A549 (cell line): ENCODE measurements at regions not wholly inside any gene's neighbourhood (a gene's known extent, or its start where the extent isn't known, plus 50 kb on each side); places are given as distances from the start of the nearest gene placed in this dataset.

ENCODE experiments used
- ATAC-seq, 2 experiments: fragments of 200-7000 bp in 1 of 2; fragments of >200 bp in 1 of 2; cut with Nextera tagmentation in 1 of 2; cut with Tn5 transposase in 1 of 2; 3 replicates each; pipeline versions ENCODE4 v1.8.0 to v1.9.1; 2018 to 2020; ENCODE audit warnings: mild to moderate bottlenecking in 1 of 2, moderate library complexity in 1 of 2
- CTCF ChIA-PET: fragments of 300-600 bp; sonication (Branson Sonifier 250); formaldehyde crosslinking; extraction: SDS; loops from one replicate; lab custom pipeline; 2021; ENCODE audit warnings: antibody characterized with exemption, inconsistent platforms; lab: Yijun Ruan, JAX
- POLR2A ChIA-PET: fragments of 350-600 bp; formaldehyde crosslinking; extraction: SDS; loops from one replicate; lab custom pipeline; 2021; ENCODE audit warnings: antibody characterized with exemption, inconsistent platforms; lab: Yijun Ruan, JAX
- DNase-seq, 2 experiments: peaks; one replicate each; pipeline versions ENCODE4 v3.0.0 to v3.0.0-alpha.2; 2011 to 2016; ENCODE audit warnings: low read depth in 1 of 2, low spot score in 1 of 2
- FAIRE-seq: peaks from 2 replicates; lab custom pipeline; 2011; peaks lifted over from hg19 to GRCh38; lab: Jason Lieb, UNC
- H3K27ac ChIP-seq, 2 experiments: fragments of >200 bp; sonication (Bioruptor Twin); formaldehyde crosslinking; 3 replicates each; pipeline ENCODE4 v1.5.1; 2016 to 2017
- H3K4me1 ChIP-seq: fragments of >200 bp; sonication (Bioruptor Twin); formaldehyde crosslinking; 3 replicates; pipeline ENCODE4 v1.6.1; 2016
- H3K4me2 ChIP-seq: fragments of >200 bp; sonication (Bioruptor Twin); formaldehyde crosslinking; 3 replicates; pipeline ENCODE4 v1.6.1; 2016
- H3K4me3 ChIP-seq: fragments of >200 bp; sonication (Bioruptor Twin); formaldehyde crosslinking; 3 replicates; pipeline ENCODE4 v1.5.1; 2016
- H3K9me3 ChIP-seq: fragments of >200 bp; sonication (Bioruptor Twin); formaldehyde crosslinking; 3 replicates; pipeline ENCODE4 v1.6.1; 2016
- CBX2 ChIP-seq: fragments of 200-600 bp; sonication (generic); IDR thresholded peaks from 2 replicates; pipeline ENCODE4 v1.6.1; 2016; ENCODE audit warnings: low read depth, mild to moderate bottlenecking, borderline replicate concordance
- CHD4 ChIP-seq: fragments of 200-600 bp; sonication (generic); IDR thresholded peaks from 2 replicates; pipeline ENCODE4 v1.6.1; 2016; ENCODE audit warnings: antibody characterized with exemption, mild to moderate bottlenecking, borderline replicate concordance
- EHF ChIP-seq: fragments of 250-450 bp; sonication (Bioruptor Pico); IDR thresholded peaks from 2 replicates; pipeline ENCODE4 v1.5.0; 2020; ENCODE audit warnings: mild to moderate bottlenecking
- EP300 ChIP-seq, 2 experiments: fragments of >200 bp; sonication (Bioruptor Twin); formaldehyde crosslinking; IDR thresholded peaks; 2 replicates in 1 of 2; 3 replicates in 1 of 2; pipeline ENCODE4 v1.6.1; 2016 to 2017
- FOSL2 ChIP-seq, 2 experiments: fragments of 450-650 bp in 1 of 2; fragments of >200 bp in 1 of 2; sonication (Bioruptor Twin) in 1 of 2; formaldehyde crosslinking; IDR thresholded peaks; 2 replicates each; pipeline versions ENCODE4 v1.5.0 to v1.6.1; 2016 to 2020; ENCODE audit warnings: mild to moderate bottlenecking in 1 of 2, moderate library complexity in 1 of 2
- GATA3 ChIP-seq: IDR thresholded peaks from 2 replicates; pipeline ENCODE4 v1.6.1; 2012; ENCODE audit warnings: borderline replicate concordance
- HEYL ChIP-seq: fragments of 250-450 bp; sonication (Bioruptor Pico); IDR thresholded peaks from 2 replicates; pipeline ENCODE4 v1.8.0; 2021; ENCODE audit warnings: mild to moderate bottlenecking, moderate library complexity
- HOXA7 ChIP-seq: fragments of 250-450 bp; sonication (Bioruptor Pico); IDR thresholded peaks from 2 replicates; pipeline ENCODE4 v1.5.0; 2020; ENCODE audit warnings: mild to moderate bottlenecking, moderate library complexity
- HOXB5 ChIP-seq: fragments of 250-450 bp; sonication (Bioruptor Pico); IDR thresholded peaks from 2 replicates; pipeline ENCODE4 v1.5.0; 2020; ENCODE audit warnings: mild to moderate bottlenecking, moderate library complexity
- JUN ChIP-seq, 2 experiments: fragments of >200 bp; sonication (Bioruptor Twin); formaldehyde crosslinking; IDR thresholded peaks; 2 replicates in 1 of 2; 3 replicates in 1 of 2; pipeline ENCODE4 v1.6.1; 2016 to 2017
- JUNB ChIP-seq: fragments of >200 bp; sonication (Bioruptor Twin); formaldehyde crosslinking; IDR thresholded peaks from 2 replicates; pipeline ENCODE4 v1.6.1; 2016
- KDM1A ChIP-seq: fragments of 200-600 bp; sonication (generic); IDR thresholded peaks from 2 replicates; pipeline ENCODE4 v1.6.1; 2016; ENCODE audit warnings: low read depth, mild to moderate bottlenecking
- MAFK ChIP-seq: fragments of 450-650 bp; IDR thresholded peaks from 2 replicates; pipeline ENCODE4 v1.6.1; 2014; ENCODE audit not compliant: partially characterized antibody
- MYC ChIP-seq: IDR thresholded peaks from 2 replicates; pipeline ENCODE4 v1.6.1; 2012; ENCODE audit warnings: mild to moderate bottlenecking, inconsistent platforms, low read length, improper control_type of control experiment, borderline replicate concordance
- NFE2L2 ChIP-seq: fragments of 150-350 bp; conservative IDR thresholded peaks from 2 replicates; pipeline ENCODE4 v1.6.1; 2014; ENCODE audit warnings: low read length
- PBX3 ChIP-seq: IDR thresholded peaks from 2 replicates; pipeline ENCODE4 v1.6.1; 2012
- POLR2AphosphoS2 ChIP-seq: conservative IDR thresholded peaks from 2 replicates; pipeline ENCODE4 v1.6.1; 2012; ENCODE audit warnings: low read length, improper control_type of control experiment, inconsistent platforms
- ZFP36 ChIP-seq: fragments of 450-650 bp; IDR thresholded peaks from 2 replicates; pipeline ENCODE4 v1.6.1; 2014; ENCODE audit warnings: borderline replicate concordance; ENCODE audit not compliant: partially characterized antibody
- ZSCAN20 ChIP-seq: fragments of 250-450 bp; sonication (Bioruptor Pico); IDR thresholded peaks from 2 replicates; pipeline ENCODE4 v1.8.0; 2022; ENCODE audit warnings: mild to moderate bottlenecking, moderate library complexity
- WGBS: methylation state at CpG from one replicate; pipeline ENCODE4 v1.1.6; 2017; ENCODE audit errors: missing lambda C conversion rate; 5-methylcytosine and 5-hydroxymethylcytosine counted together
- TF ChIP-seq, protein P1 (sequence below): fragments of 250-450 bp; sonication (Bioruptor Pico); IDR thresholded peaks from 2 replicates; pipeline ENCODE4 v1.5.0; 2020; ENCODE audit warnings: low read depth, mild to moderate bottlenecking, moderate library complexity
- TF ChIP-seq, protein P2 (sequence below): fragments of 200-600 bp; sonication (generic); IDR thresholded peaks from 2 replicates; pipeline ENCODE4 v1.6.1; 2016; ENCODE audit warnings: antibody characterized with exemption, mild to moderate bottlenecking, moderate library complexity

DNA sequence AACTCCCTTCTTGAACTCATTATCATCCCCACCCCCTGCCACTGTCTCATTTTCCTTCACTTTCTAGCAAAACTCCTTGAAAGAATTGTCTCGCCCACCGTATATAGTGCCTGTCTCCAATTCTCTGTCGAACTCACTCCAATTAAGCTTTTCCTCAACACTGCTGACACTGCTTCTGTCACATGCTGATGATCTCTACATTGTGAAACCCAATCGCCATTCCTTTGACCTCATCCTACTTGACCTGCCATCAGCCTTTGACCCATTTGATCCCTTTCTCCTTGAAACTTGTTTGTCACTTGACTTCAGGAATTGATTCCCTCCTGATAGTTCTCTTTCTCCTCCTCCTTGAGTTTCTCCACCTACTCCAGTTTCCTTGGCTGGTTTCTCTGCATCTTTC is 54.8 kb downstream of the CCDC71L start:
- Histone ChIP-seq H3K9me3 (no peaks in the 10 kb centered on the region), H3K4me3 (no peak overlapping the region), H3K4me2 (no peak overlapping the region), H3K27ac (no peak overlapping the region)
- 65% methylated on average over 4 of the region's 4 CpGs for WGBS
- no peak for FAIRE-seq
- TF ChIP-seq JUN (IDR thresholded peaks at IDR 0.05): no peak
- no peak for TF ChIP-seq GATA3
- TF ChIP-seq POLR2AphosphoS2: no peak
- TF ChIP-seq EP300 (IDR thresholded peaks at IDR 0.05): no peak
- TF ChIP-seq ZSCAN20 (CRISPR knock-in tag): no peak
- TF ChIP-seq EHF: no peak
- no peak for TF ChIP-seq HOXA7 (CRISPR knock-in tag)
- TF ChIP-seq ZFP36: no peak
- no peak for TF ChIP-seq CHD4
- TF ChIP-seq MAFK: no peak
- no peak for TF ChIP-seq MYC
- TF ChIP-seq NFE2L2: no peak
- no peak for TF ChIP-seq CBX2
- TF ChIP-seq FOSL2 (IDR thresholded peaks at IDR 0.05): no peak
- no peak for TF ChIP-seq FOSL2 (CRISPR knock-in tag; IDR thresholded peaks at IDR 0.05)
- TF ChIP-seq, all 56 proteins: peak for 0
- H3K4me1 ChIP-seq: no peaks in the 10 kb centered on the region
- ATAC-seq: no peak
- no peak for DNase-seq
- ChIA-PET CTCF (interaction anchor here (1.1 kb wide), 1 partner anchor 20 kb away, joined by 3 read pairs; no protein-coding TSS in a partner anchor), POLR2A (no interaction called here)

GRCh38 chr7:106604971-106605370 is 56.0 kb downstream of the CCDC71L start:
- no peak overlapping the region for H3K4me3 ChIP-seq
- no peak for FAIRE-seq
- TF ChIP-seq HEYL (CRISPR knock-in tag) (no peak), MAFK (peak; percentile 36)
- TF ChIP-seq, all 56 proteins: peak for 1
- ATAC-seq (no peak), DNase-seq (no peak)
- ChIA-PET POLR2A (no interaction called here), CTCF (interaction anchor here (0.6 kb wide), 1 partner anchor 129 kb away, joined by 3 read pairs; no protein-coding TSS in a partner anchor)
- WGBS: 54% methylated on average over 3 of the region's 3 CpGs
- Histone ChIP-seq H3K4me2 (no peak overlapping the region), H3K4me1 (no peaks in the 10 kb centered on the region), H3K9me3 (no peaks in the 10 kb centered on the region), H3K27ac (no peak overlapping the region)

DNA sequence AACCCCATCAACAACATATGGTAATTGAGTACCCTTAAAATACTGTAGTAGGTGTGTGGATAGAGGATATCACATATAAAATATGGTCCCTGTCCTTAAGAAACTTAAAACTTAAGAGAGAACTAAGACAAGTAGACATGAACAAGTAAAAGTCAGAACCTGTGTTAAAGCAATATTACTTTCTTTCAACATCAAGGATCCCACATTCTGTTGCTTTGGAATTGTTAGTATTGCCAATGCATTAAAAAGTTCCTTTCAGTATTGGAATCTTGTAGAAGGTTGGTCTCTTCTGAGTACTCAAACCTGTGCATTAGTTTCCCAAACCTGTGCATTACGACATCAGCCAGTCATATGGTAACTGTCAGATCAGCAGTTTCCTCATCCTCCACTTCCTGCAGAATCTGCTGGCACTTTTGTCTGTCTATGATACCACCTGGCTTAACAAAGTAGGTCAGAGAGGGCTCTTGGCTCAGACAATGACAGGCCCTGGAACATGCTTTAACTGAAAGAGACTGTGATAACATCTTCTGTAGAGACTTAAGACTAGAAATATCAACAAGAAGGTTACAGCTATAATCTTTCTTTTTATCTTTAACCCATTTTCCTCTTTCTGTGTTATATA is 56.5 kb downstream of the CCDC71L start:
- FAIRE-seq (no peak), ATAC-seq (no peak), DNase-seq (no peak)
- ChIA-PET CTCF (no interaction called here), POLR2A (no interaction called here)
- no peak overlapping the region for H3K4me3 ChIP-seq
- H3K27ac ChIP-seq: no peak overlapping the region
- no peak overlapping the region for H3K4me2 ChIP-seq
- H3K9me3 ChIP-seq: no peaks in the 10 kb centered on the region
- no peaks in the 10 kb centered on the region for H3K4me1 ChIP-seq
- WGBS: 52% methylated on average over 1 of the region's 1 CpG
- peak; percentile 72 for TF ChIP-seq MAFK
- no peak for TF ChIP-seq MYC
- TF ChIP-seq CBX2: no peak

- DNase-seq: no peak
- Histone ChIP-seq H3K27ac (no peak overlapping the region), H3K4me2 (no peak overlapping the region), H3K4me1 (no peaks in the 10 kb centered on the region), H3K4me3 (no peak overlapping the region), H3K9me3 (no peaks in the 10 kb centered on the region)
- no peak for ATAC-seq
- CTCF ChIA-PET: no interaction called here
- WGBS: 50% methylated on average over 4 of the region's 4 CpGs
- no peak for FAIRE-seq
- TF ChIP-seq PBX3 (no peak), KDM1A (no peak), JUNB (no peak), GATA3 (no peak), HOXB5 (no peak)
- TF ChIP-seq, protein P1, sequence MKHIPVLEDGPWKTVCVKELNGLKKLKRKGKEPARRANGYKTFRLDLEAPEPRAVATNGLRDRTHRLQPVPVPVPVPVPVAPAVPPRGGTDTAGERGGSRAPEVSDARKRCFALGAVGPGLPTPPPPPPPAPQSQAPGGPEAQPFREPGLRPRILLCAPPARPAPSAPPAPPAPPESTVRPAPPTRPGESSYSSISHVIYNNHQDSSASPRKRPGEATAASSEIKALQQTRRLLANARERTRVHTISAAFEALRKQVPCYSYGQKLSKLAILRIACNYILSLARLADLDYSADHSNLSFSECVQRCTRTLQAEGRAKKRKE (CRISPR knock-in tag): no peak
- TF ChIP-seq, protein P2, sequence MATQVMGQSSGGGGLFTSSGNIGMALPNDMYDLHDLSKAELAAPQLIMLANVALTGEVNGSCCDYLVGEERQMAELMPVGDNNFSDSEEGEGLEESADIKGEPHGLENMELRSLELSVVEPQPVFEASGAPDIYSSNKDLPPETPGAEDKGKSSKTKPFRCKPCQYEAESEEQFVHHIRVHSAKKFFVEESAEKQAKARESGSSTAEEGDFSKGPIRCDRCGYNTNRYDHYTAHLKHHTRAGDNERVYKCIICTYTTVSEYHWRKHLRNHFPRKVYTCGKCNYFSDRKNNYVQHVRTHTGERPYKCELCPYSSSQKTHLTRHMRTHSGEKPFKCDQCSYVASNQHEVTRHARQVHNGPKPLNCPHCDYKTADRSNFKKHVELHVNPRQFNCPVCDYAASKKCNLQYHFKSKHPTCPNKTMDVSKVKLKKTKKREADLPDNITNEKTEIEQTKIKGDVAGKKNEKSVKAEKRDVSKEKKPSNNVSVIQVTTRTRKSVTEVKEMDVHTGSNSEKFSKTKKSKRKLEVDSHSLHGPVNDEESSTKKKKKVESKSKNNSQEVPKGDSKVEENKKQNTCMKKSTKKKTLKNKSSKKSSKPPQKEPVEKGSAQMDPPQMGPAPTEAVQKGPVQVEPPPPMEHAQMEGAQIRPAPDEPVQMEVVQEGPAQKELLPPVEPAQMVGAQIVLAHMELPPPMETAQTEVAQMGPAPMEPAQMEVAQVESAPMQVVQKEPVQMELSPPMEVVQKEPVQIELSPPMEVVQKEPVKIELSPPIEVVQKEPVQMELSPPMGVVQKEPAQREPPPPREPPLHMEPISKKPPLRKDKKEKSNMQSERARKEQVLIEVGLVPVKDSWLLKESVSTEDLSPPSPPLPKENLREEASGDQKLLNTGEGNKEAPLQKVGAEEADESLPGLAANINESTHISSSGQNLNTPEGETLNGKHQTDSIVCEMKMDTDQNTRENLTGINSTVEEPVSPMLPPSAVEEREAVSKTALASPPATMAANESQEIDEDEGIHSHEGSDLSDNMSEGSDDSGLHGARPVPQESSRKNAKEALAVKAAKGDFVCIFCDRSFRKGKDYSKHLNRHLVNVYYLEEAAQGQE: no peak
- TF ChIP-seq, all 56 proteins: peak for 0
- POLR2A ChIA-PET: no interaction called here
Observed at GRCh38 chr7:106603346-106603745, 57.6 kb downstream of the CCDC71L start.
